ENCODE measurements at regions not wholly inside any gene's neighbourhood (a gene's known extent, or its start where the extent isn't known, plus 50 kb on each side); places are given as distances from the start of the nearest gene placed in this dataset.

- DNase-seq = no peak
Observed at GRCh38 chr3:104832530-104832929, 534.2 kb upstream of the ALCAM start.

GRCh38 chr3:104835376-104835775 is 531.3 kb upstream of the ALCAM start:
- no peak for DNase-seq

DNA sequence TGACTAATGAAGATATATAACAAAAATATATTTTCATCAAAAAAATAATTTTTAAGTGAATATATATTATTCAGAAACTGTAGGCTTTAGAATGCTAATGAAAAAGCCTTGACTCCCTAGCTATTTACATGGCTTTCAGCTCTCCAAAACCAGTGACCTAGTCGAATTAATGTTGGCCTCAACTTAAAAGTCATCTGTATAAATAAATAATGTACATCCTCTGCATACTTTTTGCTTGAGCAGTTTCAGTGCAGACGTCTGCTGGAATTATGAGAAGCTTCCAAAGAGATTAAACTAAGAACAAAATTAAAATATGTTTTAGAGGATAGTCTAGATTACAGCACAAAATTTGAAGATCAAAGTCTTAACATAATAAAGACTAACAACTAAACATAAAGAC is 520.4 kb upstream of the ALCAM start:
- peak in 1 of 3 donors; percentile 37 for DNase-seq

DNA sequence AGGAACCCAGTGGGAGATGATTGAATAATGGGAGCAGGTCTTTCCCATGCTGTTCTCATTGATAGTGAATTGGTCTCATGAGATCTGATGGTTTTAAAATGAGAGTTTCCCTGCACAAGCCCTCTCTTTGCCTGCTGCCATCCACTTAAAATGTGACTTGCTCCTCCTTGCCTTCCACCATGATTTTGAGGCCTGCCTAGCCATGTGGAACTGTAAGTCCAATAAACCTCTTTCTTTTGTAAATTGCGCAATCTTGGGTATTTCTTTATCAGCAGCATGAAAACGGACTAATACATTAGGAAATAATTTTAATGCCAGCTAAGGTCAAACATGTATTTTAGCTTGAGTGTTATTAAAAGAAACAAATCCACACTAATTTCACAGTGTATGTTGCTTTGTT is 517.6 kb upstream of the ALCAM start:
- no peak for DNase-seq

DNA sequence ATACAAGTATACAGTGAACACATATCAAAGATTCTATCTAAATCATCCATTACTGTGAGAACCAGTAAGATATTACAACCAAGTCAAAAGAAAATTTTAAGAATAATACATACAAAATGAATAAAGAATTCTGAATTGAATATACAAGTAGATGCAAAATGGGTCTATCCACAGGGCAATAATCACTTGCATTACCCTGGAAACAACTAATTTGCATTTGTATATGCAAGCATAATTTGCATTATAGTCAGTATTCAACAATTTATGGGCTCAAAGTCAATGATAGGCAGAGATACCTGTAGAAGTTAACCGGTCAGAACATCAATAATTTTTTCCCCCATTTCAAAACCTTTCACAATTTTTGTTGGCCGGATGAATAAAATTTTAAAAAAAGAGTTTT is 512.2 kb upstream of the ALCAM start:
- DNase-seq = no peak

- DNase-seq = no peak
Observed at GRCh38 chr3:104855702-104856101, 511.0 kb upstream of the ALCAM start.

- DNase-seq = no peak
Observed at GRCh38 chr3:104856741-104857140, 510.0 kb upstream of the ALCAM start.

GRCh38 chr3:104868291-104868690 is 498.4 kb upstream of the ALCAM start:
- DNase-seq = no peak

GRCh38 chr3:104870276-104870675 is 496.4 kb upstream of the ALCAM start:
- no peak for DNase-seq

- DNase-seq = peak in 1 of 3 donors; percentile 43
Observed at GRCh38 chr3:104873331-104873730, 493.4 kb upstream of the ALCAM start.

DNA sequence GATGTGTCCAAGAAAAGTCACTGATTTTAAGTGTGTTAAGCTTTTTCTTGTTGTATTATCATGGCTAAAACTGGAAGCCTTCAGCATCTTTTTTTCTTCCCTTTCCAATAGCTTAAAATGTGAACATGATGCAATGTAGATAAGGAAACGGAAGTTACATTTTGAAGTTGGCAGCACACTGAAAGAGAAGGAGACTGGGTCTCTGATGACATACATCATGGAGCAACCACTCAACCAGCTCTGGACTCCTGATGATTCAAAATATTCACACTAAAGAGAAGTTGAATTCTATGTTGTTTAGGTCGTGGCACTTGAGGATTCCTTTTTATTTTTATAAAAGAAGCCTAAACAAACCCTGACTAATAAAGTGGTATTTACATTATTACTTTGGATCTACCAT is 488.3 kb upstream of the ALCAM start:
- DNase-seq = no peak

- peak in 2 of 3 donors; percentile 8 to 28 for DNase-seq
Observed at GRCh38 chr3:104879919-104880318, 486.8 kb upstream of the ALCAM start.

GRCh38 chr3:104885214-104885814 is 481.4 kb upstream of the ALCAM start:
- no peak for DNase-seq

DNA sequence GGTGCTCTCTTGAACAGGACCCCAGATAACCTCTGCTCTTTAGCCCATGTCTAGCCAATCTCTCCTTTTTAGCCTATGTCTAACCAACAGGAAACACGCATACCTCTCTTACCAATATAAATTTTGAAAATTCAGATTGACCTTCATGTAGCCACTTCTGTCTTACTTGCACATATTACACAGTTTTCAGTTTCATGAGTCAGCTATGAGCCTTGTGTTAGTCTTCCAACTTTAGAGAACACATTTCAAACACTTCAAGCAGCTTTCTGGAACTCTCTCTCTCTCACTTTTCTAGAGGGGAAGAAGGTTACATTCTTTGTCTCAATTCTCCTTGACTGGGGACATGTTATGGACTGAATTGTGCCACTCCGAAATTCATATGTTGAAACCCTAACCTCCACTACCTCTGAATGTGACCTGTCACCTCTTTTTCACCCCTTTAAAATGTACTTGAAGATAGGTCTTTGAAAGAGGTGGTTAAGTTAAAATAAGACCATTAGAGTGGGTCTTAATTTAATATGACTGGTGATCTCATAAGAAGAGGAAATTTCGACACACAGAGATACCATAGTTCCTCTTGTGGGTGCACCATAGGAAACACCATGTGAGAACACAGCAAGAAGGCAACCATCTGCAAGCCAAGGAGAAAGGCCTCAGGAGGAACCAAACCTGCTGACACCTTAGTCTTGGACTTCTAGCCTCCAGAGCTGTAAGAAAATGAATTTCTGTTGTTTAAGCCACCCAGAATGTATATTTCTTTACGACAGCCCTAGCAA is 480.3 kb upstream of the ALCAM start:
- DNase-seq = no peak

- no peak for DNase-seq
Observed at GRCh38 chr3:104887069-104887468, 479.6 kb upstream of the ALCAM start.

DNA sequence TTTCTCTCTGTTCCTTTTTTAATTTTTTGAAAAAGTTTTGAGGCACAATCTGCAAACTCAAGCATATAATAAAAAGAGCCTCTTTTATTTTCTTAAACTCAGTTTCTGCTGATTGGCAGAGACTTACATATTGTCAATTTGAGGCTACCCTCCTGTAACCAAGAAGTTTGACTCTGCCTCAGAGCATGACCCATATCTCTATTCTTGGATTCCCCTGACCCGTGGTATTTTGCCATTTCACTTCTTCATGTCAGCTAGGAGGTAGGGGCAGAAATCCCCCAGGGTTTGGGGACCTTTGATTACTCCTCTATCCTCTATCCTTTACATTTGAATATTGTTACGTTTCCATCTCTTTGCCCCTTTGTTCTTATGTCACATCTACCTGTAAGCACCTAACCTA is 479.1 kb upstream of the ALCAM start:
- DNase-seq = no peak

DNA sequence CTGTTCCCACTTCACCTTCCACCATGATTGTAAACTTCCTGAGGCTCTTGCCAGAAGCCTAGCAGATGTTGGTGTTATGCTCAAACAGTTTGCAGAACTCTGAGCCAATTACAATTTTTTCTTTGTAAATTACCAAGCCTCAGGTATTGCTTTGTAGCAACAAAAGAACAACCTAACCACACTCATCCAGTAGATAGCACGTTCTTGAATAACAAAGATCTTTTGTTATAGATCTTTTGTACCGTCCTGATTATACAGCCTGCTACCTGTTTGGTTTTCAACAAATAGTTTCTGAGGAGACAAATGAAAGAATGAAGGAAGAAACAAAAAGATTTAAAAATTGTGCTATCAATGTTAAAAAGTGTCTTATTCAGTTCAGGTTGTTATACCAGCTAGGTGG is 474.7 kb upstream of the ALCAM start:
- DNase-seq = no peak

DNA sequence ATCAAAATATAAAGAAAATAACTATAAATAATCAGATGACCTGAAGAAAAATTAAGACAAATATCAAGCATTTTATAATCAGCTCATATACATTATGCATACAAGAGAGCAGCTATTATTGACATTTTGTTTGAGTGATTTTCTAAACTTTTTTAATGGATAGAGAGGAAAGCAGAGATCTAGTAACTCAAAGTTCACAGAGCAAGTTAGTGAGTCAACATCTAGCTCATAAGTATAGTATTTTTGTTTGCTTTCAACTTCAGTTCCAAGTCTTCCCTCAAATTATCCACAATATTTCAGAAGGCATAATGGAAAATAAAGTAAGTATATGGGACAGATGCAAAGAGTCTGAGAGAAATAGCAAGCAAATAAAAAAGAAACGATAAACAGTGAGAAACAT is 470.1 kb upstream of the ALCAM start:
- no peak for DNase-seq

- DNase-seq = no peak
Observed at GRCh38 chr3:104901396-104901795, 465.3 kb upstream of the ALCAM start.

- no peak for DNase-seq
Observed at GRCh38 chr3:104903064-104903463, 463.6 kb upstream of the ALCAM start.

GRCh38 chr3:104906001-104906639 is 460.6 kb upstream of the ALCAM start:
- DNase-seq = no peak

DNA sequence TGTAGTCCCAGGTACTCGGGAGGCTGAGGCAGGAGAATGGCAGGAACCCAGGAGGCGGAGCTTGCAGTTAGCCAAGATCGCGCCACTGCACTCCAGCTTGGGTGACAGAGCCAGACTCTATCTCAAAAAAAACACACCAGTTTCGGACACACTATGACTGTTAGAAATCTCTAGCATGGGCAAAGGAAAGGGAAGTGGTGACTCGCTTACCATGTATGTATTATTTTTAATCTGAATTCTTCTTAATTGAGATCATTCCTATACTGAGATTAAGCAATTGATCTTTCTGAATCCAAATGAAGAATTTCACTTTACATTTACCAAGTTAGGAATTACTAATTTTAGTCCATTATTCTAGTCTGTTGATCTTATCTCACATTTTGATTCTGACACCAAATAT is 459.2 kb upstream of the ALCAM start:
- peak in 1 of 3 donors; percentile 54 for DNase-seq

DNA sequence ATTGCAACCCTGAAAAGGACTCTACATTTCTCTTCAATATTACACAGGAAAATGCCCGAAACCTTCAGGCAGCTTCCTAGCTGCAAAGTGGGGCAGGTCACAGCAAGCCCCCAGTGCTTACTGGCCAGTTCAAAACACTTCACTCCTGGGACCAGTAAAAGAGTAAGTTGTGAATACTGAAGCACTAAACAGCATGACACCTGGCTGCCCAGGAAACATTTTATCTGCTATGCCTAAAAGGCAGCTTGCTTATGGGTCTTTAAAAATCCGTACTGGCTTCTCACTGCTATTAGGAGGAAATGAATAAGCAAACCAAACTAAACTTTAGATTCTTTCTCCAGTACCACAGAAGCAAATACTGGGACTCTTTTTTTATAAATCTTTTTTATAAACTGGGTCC is 457.9 kb upstream of the ALCAM start:
- peak in 1 of 3 donors; percentile 18 for DNase-seq
